ENCODE measurements at regions not wholly inside any gene's neighbourhood (a gene's known extent, or its start where the extent isn't known, plus 50 kb on each side); places are given as distances from the start of the nearest gene placed in this dataset.
"Not testable (repeated sequence)": the region's sequence is repeated elsewhere in the genome, so short reads cannot be mapped to it uniquely, and the experiment has no call there.

DNA sequence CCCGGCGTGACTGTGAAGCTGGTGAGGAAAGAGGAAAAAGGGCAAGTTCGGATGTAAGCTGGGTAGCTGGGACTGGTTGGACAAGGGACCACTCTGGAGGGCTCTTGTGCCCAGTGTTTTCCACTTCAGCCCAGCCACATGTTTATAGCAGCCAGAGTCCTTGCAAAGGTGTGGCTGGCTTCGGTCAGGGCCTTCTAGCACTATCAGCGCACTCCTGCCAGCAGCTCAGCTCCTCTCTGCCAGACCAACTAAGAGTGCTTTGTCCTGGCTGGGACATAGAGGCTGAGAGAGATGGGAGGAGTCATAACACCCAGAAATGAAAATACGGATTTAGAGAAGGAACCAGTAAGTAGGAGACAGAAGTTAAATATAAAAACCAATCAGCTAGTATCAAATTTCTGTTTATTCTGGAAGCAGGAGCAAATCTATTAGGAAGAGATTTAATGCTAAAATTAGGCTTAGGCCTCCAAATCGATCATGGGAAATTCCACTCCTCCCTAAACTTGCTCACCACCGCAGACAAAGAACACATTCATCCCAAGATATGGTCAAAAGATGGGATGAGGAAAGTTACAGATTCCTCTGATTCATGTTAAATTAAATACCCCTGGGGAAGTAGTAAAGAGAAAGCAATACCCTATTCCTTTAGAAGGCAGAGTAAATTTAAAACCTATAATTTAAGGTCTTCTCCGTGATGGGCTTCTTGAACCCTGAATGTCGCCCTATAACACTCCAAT is 135.0 kb downstream of the RALA start:
- peak; percentile 40 for DNase-seq (ENCODE audit: low spot score)

GRCh38 chr7:39761449-39761848 is 138.1 kb downstream of the RALA start:
- no peak for DNase-seq (ENCODE audit: low spot score)

DNA sequence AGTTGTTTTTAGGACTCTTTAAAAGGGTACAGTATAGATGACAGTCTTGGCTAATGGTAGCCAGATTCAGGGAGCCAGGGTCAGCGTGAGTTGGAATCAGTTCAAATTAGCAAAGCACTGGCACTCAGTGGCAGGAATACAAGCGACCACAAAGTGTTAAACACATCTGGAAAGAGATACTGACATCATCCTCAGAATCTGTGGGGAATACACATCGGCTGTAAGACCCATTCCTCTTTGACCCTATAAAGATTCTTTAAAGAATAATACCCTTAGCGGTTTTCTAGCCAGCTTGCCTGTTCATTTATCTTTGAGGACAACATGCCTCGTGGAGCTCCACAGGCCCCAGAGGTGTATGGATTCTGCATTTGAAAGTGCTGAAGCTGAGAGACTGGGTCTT is 139.1 kb downstream of the RALA start:
- DNase-seq (ENCODE audit: low spot score), result not testable (repeated sequence)

GRCh38 chr7:39762881-39763280 is 139.5 kb downstream of the RALA start:
- DNase-seq (ENCODE audit: low spot score), result not testable (repeated sequence)

GRCh38 chr7:39765833-39766232 is 142.5 kb downstream of the RALA start:
- not testable (repeated sequence) for DNase-seq (ENCODE audit: low spot score)

- DNase-seq (ENCODE audit: low spot score), result not testable (repeated sequence)
These were observed 145.1 kb downstream of the RALA start for GRCh38 chr7:39768439-39768838.

- DNase-seq (ENCODE audit: low spot score), result not testable (repeated sequence)
These were observed 151.0 kb downstream of the RALA start for GRCh38 chr7:39774341-39774851.

- DNase-seq (ENCODE audit: low spot score), result not testable (repeated sequence)
These were observed 158.2 kb downstream of the RALA start for GRCh38 chr7:39781557-39781956.

DNA sequence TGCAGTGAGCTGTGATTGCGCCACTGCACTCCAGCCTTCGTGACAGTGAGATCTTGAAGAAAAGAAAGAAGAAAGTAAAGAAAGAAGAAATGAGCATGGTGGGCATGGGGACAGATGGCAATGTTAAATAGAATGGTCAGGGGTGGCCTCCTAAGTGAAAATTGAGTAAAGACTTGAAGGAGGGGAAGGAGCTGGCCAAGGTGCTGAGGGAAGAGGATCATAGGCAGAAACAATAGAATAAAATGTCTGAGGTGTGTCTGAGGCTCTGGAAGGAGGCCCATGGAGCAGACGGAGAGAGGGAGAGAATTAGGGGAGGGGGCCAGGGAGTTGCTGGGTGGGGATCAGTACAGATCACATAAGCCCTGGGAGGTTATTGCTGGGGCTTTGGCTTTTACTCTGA is 163.1 kb downstream of the RALA start:
- DNase-seq (ENCODE audit: low spot score), result not testable (repeated sequence)

DNA sequence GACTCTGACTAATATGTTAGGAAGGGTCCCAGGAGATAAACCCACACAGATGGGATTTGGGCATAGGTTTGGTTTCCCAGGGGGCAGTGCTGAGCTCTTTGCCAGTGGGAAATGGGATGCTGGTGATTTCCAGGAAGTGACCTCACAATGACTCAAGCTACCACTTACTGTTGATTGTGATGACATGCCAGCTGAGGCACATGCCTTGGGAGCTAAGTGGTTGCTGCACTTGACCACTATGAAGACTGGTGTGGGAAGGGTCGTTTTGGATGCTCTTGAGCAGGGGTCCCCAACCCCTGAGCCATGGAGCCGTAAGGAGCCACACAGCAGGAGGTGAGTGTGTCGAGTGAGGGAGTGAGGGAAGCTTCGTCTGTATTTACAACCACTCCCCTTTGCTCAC is 159.0 kb upstream of the CDK13 start:
- not testable (repeated sequence) for DNase-seq (ENCODE audit: low spot score)

DNA sequence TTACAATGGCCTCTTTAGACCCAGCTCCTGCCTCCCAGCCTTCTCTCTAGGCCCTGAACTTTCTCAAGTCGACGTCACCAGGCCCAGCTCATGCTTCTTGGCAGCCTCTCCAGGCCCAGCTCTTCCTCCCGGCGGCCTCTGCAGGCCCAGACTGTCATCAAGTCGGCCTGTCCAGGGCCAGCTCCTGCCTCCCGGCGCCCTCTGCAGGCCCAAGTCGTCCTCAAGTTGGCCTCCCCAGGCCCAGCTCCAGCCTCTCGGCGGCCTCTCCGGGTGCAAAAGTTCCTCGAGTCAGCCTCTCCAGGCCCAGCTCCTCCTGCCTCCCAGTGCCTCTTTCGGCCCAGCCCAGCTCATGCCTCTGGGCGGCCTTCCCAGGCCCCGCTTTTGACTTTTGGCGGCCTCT is 158.1 kb upstream of the CDK13 start:
- DNase-seq (ENCODE audit: low spot score), result not testable (repeated sequence)

DNA sequence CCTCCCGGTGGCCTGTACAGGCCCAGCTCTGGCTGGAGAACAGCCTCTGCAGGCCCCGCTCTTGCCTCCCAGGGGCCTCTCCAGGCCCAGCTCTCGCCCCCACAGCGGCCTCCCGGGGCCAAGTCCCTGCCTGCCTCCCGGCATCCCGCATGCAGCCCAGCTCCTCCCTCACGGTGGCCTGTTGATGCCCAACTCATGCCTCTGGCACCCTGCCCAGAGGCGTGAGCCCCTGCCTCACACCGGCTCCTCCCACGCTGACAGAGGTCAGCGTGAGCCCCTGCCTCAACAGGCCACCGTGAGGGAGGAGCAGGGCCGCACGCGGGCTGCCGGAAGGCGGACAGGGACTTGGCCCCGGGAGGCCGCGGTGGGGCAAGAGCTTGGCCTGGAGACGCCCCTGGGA is 157.0 kb upstream of the CDK13 start:
- DNase-seq (ENCODE audit: low spot score), result not testable (repeated sequence)

DNA sequence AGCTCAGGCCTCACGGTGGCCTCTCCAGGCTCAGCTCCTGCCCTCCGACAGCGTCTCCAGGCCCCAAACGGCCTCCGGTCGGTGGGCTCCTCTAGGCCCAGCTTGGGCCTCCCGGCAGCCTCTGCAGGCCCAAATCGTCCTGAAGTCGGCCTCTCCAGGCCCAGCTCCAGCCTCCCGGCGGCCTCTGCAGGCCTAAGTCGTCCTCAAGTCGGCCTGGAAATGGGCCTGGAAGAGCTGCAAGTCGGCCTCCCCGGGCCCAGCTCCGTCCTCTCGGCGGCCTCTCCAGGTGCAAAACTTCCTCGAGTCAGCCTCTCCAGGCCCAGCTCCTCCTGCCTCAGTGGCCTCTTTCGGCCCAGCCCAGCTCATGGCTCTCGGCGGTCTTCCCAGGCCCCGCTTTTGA is 156.2 kb upstream of the CDK13 start:
- not testable (repeated sequence) for DNase-seq (ENCODE audit: low spot score)

GRCh38 chr7:39796947-39797346 is 153.1 kb upstream of the CDK13 start:
- DNase-seq (ENCODE audit: low spot score), result not testable (repeated sequence)

DNA sequence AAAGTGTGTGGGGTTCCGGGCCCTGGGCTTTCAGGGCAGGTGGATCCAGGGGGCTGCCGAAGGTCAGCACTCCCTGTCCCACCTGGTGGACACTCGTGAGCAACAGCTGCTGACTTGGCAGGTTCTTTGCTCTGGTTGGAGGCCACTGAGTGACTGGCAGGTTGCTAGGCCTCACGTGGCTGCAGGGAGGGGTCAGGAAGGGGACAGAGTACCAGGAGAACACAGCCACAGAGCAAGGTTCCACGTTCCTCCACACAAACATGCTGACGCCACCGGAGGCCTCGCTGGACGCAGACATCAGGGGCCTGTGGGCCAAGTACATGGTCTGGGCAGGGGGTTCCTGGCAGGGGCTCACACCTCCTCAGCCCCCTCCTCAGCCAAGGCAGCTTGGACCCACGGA is 152.0 kb upstream of the CDK13 start:
- not testable (repeated sequence) for DNase-seq (ENCODE audit: low spot score)

DNA sequence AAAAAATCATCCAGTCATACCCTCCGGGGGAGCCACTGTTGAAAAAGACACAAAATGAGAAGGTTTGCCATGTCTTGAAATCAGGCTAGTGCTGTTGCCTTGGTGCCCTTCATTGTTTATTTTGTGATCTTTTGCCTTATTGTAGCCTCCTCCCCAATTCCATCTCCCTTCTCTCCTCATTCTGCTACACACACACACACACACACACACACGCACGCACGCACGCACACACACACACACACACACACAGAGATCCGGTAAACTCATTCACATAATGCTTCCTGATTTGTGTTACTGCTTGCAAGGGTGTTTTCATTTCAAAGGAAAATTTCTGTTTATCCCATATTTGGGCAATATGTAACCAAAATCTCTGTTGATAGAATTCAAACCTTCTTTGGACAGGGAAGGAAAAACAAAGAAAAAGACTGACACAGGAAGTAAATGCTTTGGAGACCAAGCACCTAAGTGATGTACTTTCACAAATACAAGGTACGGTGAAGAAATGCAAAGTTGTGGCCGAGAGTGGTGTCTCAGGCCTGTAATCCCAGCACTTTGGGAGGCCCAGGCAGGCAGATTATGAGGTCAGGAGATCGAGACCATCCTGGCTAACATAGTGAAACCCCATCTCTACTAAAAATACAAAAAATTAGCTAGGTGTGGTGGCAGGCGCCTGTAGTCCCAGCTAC is 141.1 kb upstream of the CDK13 start:
- DNase-seq (ENCODE audit: low spot score), result no peak

DNA sequence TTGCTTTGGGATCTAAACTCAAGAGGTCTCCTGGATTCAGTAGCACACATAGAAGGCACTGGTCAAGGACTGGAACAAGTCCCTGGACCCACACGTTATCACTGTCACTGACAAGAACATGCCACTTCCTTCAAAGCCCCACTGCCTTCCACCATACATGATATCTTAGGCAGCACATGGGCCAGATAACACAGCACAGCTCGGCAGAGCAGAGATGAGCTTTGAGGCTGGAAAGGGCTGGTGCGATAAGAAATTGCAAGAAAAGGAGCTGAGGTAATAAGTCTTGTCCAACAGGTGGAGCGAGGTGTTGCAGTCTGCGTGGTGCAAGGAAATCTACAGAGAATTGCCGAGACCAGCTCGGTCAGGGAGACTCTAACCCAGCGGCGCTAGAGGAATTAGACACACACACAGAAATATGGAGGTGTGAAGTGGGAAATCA is 139.8 kb upstream of the CDK13 start:
- no peak for DNase-seq (ENCODE audit: low spot score)

GRCh38 chr7:39810710-39811109 is 139.3 kb upstream of the CDK13 start:
- no peak for DNase-seq (ENCODE audit: low spot score)

- no peak for DNase-seq (ENCODE audit: low spot score)
These were observed 138.9 kb upstream of the CDK13 start for GRCh38 chr7:39811161-39811614.

GRCh38 chr7:39816462-39817060 is 133.5 kb upstream of the CDK13 start:
- no peak for DNase-seq (ENCODE audit: low spot score)

DNA sequence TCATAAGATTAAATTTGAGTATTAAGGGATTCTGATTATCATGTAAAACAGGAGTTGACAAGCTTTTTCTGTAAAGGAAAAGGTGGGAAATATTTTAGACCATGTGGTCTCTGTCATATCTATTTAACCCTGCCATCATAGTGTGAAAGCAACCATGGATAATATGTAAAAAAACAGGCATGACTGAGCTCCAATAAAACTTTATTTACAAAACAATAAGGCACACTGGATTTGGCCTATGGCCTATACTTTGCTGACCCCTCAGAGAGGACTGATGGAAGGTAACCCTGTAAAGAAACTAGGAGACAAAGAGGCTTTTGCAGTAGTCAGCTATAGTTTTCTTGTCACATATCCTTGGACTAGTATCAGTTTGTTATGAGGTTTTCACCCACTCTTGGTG is 130.5 kb upstream of the CDK13 start:
- DNase-seq (ENCODE audit: low spot score), result no peak

DNA sequence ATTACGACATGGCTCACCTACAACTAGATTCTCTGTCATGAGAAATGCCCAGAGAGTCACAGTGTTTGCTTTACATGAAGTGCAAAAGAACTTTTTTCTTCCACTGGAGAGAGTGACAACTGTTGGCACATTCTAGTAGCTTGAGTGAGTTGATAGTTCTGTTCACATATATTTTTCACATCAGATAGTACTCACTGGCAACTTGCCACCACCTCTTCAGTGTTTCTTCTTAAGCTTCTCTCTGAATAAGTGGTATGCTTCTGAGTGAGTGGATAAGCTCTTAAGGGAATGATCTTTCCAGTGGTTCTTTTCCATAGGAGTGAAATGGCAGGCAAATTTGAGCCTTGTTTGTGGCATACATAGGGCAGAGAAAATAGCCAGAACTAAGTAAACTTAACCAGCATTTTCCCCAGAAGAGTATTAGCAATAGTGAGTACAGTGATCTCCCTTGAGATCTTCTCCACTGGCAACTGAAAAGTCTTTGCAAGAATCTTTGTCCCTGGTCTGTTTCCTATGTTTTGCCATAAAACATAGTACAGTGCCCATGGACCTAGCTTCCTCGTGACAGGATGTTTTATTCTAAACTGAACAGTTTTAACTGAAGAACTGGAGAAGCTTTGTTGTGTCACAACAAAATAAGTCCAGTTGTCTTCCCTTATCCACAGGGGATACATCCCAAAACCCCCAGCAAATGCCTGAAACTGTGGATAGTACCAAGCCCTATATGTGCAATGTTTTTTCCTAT is 125.4 kb upstream of the CDK13 start:
- DNase-seq (ENCODE audit: low spot score), result no peak

Measured in Ammon's horn (tissue), 1 donor.